ENCODE measurements at regions not wholly inside any gene's neighbourhood (a gene's known extent, or its start where the extent isn't known, plus 50 kb on each side); places are given as distances from the start of the nearest gene placed in this dataset.
A peak's percentile ranks its signal among the peaks of the same experiment; 100 is the strongest.
"Not testable (repeated sequence)": the region's sequence is repeated elsewhere in the genome, so short reads cannot be mapped to it uniquely, and the experiment has no call there.

DNA sequence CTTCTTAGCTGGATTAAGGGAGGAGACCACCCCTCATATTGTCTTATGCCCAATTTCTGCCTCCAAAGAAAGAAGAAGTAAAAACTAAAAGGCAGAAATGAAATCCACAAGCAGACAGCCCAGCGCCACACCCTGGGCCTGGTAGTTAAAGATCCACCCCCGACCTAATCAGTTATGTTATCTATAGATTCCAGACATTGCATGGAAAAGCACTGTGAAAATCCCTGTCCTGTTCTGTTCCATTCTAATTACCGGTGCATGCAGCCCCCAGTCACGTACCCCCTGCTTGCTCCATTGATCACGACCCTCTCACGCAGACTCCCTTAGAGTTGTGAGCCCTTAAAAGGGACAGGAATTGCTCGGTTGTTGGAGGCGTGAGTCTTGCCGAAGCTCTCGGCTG lies 85.7 kb upstream of the METAP2 start:
- not testable (repeated sequence) for H3K36me3 ChIP-seq (ENCODE audit: insufficient read depth, low read length); H3K27me3 ChIP-seq (ENCODE audit: control insufficient read depth, insufficient read depth, low read length); H3K9me3 ChIP-seq (replicated peaks; ENCODE audit: low read length); H3K4me3 ChIP-seq (ENCODE audit: low read length); H3K4me2 ChIP-seq (ENCODE audit: low read length); H3K9ac ChIP-seq (ENCODE audit: low read depth, low read length)
- peaks cover 22% of the 10 kb centered on the region for H3K4me1 ChIP-seq (ENCODE audit: control insufficient read depth, insufficient read depth, low read length)

DNA sequence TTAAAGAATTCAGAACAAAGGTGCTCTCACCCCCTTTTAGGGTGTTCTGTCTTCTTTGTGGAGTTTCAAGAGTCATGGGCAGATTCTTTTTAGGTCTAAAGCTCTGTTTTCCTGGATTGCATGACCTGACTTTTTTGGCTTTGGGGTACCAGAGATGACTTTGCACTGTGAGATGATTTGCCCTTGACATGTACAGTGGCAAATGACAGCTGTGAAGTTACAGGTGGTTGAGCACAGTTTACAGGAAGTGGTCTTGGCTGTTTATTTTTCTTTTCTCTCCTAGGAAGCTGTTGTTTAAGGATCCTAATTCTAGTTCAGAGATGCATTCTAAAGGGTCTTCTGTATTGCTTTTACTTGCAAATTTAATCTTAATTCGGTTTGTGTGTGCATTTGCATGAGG lies 83.8 kb upstream of the METAP2 start:
- Histone ChIP-seq H3K9ac (ENCODE audit: low read depth, low read length) (no peak overlapping the region), H3K4me3 (ENCODE audit: low read length) (no peak overlapping the region), H3K9me3 (replicated peaks; ENCODE audit: low read length) (no peaks in the 10 kb centered on the region), H3K36me3 (ENCODE audit: insufficient read depth, low read length) (no peaks in the 10 kb centered on the region), H3K4me2 (ENCODE audit: low read length) (no peak overlapping the region), H3K4me1 (ENCODE audit: control insufficient read depth, insufficient read depth, low read length) (peaks cover 7% of the 10 kb centered on the region), H3K27me3 (ENCODE audit: control insufficient read depth, insufficient read depth, low read length) (peaks cover 5% of the 10 kb centered on the region)

DNA sequence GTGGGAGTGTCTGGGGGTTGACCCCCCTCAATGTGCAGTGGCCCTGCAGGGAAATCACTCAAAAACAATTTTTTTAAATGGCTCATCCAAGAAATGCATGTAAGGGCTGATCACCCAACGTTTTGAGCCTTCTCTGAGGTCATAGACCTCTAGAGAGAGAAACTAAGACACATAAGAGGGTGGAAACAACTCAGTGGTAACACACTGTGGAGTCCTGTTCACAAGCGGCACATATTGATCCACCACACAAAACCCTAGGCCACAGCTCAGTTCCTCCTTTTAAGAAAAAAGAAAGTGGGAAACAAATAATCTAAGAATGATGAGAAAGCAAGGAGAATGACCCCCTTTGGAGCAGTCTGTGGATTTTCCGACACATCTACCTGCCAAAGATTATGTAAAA lies 83.0 kb upstream of the METAP2 start:
- H3K27me3 ChIP-seq (ENCODE audit: control insufficient read depth, insufficient read depth, low read length), result peaks cover 5% of the 10 kb centered on the region
- H3K4me1 ChIP-seq (ENCODE audit: control insufficient read depth, insufficient read depth, low read length), result no peaks in the 10 kb centered on the region
- no peak overlapping the region for H3K4me3 ChIP-seq (ENCODE audit: low read length)
- no peak overlapping the region for H3K9ac ChIP-seq (ENCODE audit: low read depth, low read length)
- no peaks in the 10 kb centered on the region for H3K9me3 ChIP-seq (replicated peaks; ENCODE audit: low read length)
- H3K4me2 ChIP-seq (ENCODE audit: low read length), result no peak overlapping the region
- H3K36me3 ChIP-seq (ENCODE audit: insufficient read depth, low read length), result no peaks in the 10 kb centered on the region

DNA sequence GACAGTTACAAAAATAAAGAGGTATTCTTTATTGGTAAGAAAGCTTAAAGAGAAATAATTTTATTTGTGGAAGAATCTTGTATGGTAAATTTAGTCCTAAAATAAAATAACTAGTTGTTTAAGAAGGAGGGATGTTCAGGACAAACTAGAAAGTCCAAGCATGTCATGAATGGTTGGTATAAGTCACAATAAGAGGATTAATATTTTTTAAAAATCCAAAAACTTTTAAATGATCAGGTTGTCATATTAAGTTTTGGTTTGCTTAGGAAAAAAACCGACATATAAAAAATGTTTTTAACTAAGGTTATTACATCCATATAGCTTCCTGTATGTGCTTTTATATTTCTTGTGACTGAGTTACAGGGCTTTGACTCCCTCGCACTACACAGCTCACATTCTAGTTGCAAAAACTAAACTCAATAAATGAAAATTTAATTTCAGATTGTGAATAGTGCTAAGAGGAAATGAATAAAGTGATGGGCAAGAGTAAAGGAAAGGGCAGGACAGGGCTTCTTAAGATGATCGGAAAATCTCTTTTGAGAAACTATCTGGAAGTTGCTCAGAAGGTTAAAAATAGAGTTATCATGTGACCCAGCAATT lies 80.7 kb upstream of the METAP2 start:
- no peak overlapping the region for H3K9ac ChIP-seq (ENCODE audit: low read depth, low read length)
- H3K4me3 ChIP-seq (ENCODE audit: low read length), result no peak overlapping the region
- no peaks in the 10 kb centered on the region for H3K9me3 ChIP-seq (replicated peaks; ENCODE audit: low read length)
- H3K4me2 ChIP-seq (ENCODE audit: low read length), result no peak overlapping the region
- no peaks in the 10 kb centered on the region for H3K36me3 ChIP-seq (ENCODE audit: insufficient read depth, low read length)
- peaks cover 9% of the 10 kb centered on the region for H3K27me3 ChIP-seq (ENCODE audit: control insufficient read depth, insufficient read depth, low read length)
- H3K4me1 ChIP-seq (ENCODE audit: control insufficient read depth, insufficient read depth, low read length), result peaks cover 10% of the 10 kb centered on the region

DNA sequence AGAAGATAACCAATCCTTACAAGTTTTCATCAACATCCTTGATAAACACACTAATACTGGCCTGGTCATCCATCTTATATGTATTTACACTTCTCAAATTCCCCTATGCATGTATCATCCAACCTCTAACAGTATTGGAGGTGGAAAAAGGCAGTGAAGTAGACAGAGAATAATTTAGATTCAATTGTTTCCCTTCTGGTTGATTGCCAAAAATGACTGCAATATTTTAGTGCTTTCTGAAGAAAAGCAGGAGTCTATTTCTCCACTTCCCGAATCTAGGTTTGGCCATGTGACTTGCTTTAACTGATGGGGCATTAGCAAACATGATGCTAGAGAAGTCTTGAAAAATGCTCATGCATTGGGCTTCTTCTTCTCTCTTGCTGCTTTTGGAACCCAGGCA lies 78.3 kb upstream of the METAP2 start:
- Histone ChIP-seq H3K9ac (ENCODE audit: low read depth, low read length) (no peak overlapping the region), H3K4me3 (ENCODE audit: low read length) (no peak overlapping the region), H3K27me3 (ENCODE audit: control insufficient read depth, insufficient read depth, low read length) (peaks cover 16% of the 10 kb centered on the region), H3K36me3 (ENCODE audit: insufficient read depth, low read length) (no peaks in the 10 kb centered on the region), H3K4me2 (ENCODE audit: low read length) (no peak overlapping the region), H3K9me3 (replicated peaks; ENCODE audit: low read length) (no peaks in the 10 kb centered on the region), H3K4me1 (ENCODE audit: control insufficient read depth, insufficient read depth, low read length) (peaks cover 10% of the 10 kb centered on the region)

DNA sequence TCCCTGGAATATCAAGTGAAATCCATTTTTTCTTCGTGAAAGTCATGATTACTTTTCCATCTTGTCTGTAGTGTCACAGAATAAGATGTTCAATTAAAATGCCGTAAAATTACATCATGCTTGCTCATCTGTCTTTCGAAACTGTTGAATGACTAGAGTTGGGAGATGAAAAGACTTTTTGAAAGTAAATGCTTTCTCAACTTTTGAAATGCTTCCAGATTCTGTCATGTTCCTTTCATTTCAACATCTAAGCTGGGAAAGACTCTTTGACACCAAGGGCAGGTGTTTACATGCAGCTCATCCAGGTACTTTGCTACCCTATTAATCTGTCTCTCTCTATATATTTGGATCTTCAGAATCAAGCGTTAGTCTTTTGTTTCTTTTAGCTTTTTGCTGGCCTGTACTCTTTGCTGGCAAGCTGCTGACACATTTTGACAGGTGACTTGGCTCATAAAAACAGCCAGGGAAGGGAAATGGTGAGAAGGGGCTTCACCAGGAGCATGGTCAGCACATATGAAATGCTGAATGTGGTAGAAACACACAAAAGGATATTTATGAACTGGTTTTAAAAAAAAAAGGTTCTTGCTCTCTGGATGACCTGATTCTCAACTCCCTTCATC lies 77.0 kb upstream of the METAP2 start:
- no peaks in the 10 kb centered on the region for H3K36me3 ChIP-seq (ENCODE audit: insufficient read depth, low read length)
- peak overlapping the region; percentile 2 for H3K4me2 ChIP-seq (ENCODE audit: low read length)
- H3K4me1 ChIP-seq (ENCODE audit: control insufficient read depth, insufficient read depth, low read length), result peaks cover 10% of the 10 kb centered on the region
- no peak overlapping the region for H3K4me3 ChIP-seq (ENCODE audit: low read length)
- peaks cover 23% of the 10 kb centered on the region for H3K27me3 ChIP-seq (ENCODE audit: control insufficient read depth, insufficient read depth, low read length)
- no peak overlapping the region for H3K9ac ChIP-seq (ENCODE audit: low read depth, low read length)
- no peaks in the 10 kb centered on the region for H3K9me3 ChIP-seq (replicated peaks; ENCODE audit: low read length)

DNA sequence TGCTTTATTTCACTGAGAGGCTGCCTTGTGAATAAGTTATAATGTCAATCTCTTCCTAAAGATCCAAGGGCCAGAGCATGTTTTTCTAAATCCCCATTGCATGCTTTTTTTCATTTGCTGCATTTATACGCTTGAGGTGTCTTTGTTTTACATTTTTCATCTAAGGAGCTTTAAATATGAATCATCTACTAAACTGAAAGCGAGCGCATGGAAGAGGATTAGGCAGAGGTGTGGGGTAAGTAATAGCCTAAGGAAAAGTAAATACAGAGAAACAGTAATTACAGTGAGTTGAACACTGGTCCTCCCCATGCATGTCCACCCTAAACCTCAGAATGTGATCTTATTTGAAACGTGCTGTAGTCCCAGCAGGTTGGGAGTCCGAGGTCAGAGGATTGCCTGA lies 76.4 kb upstream of the METAP2 start:
- peaks cover 29% of the 10 kb centered on the region for H3K27me3 ChIP-seq (ENCODE audit: control insufficient read depth, insufficient read depth, low read length)
- no peak overlapping the region for H3K4me2 ChIP-seq (ENCODE audit: low read length)
- peaks cover 10% of the 10 kb centered on the region for H3K4me1 ChIP-seq (ENCODE audit: control insufficient read depth, insufficient read depth, low read length)
- no peak overlapping the region for H3K4me3 ChIP-seq (ENCODE audit: low read length)
- H3K36me3 ChIP-seq (ENCODE audit: insufficient read depth, low read length), result no peaks in the 10 kb centered on the region
- H3K9me3 ChIP-seq (replicated peaks; ENCODE audit: low read length), result no peaks in the 10 kb centered on the region
- no peak overlapping the region for H3K9ac ChIP-seq (ENCODE audit: low read depth, low read length)

DNA sequence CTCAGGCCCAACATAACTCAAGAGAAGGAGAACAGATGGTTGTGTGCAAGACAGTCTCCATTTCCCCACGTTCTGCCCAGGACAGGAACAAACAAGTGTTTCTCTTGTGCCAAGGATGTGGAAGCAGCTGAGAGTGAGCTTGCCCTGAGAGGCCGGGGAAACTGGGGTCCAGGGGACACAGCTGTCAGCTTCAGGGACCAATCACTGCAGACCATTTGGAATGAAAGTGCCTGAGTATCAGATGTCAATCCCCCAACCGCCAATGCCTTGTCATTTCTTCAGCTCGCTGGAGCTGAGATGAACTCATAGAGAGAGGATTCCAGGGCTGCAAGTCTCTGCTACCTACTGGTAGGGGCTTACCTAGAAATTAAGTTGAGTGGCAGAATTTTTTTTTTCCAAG lies 71.9 kb upstream of the METAP2 start:
- Histone ChIP-seq H3K36me3 (ENCODE audit: insufficient read depth, low read length) (no peaks in the 10 kb centered on the region), H3K9me3 (replicated peaks; ENCODE audit: low read length) (no peaks in the 10 kb centered on the region), H3K4me3 (ENCODE audit: low read length) (no peak overlapping the region), H3K4me2 (ENCODE audit: low read length) (no peak overlapping the region), H3K27me3 (ENCODE audit: control insufficient read depth, insufficient read depth, low read length) (peaks cover 55% of the 10 kb centered on the region), H3K4me1 (ENCODE audit: control insufficient read depth, insufficient read depth, low read length) (peaks cover 3% of the 10 kb centered on the region), H3K9ac (ENCODE audit: low read depth, low read length) (no peak overlapping the region)

DNA sequence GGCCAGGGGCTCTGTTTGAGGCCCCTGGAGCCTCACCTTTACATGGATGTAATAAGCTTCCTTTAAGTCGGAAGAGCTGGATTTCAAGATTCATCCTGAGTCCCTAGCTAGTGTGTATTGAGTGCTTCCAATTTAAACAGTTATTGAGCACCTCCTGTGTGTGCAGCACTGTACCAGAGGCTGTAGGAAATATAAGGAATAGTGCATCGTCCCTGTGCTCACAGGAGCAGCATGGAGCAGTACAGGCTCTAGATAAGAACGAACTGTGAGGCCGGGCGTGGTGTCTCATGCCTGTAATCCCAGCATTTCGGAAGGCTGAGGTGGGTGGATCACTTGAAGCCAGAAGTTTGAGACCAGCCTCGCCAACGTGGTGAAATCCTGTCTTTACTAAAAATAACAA lies 65.8 kb upstream of the METAP2 start:
- Histone ChIP-seq H3K9me3 (replicated peaks; ENCODE audit: low read length) (no peaks in the 10 kb centered on the region), H3K27me3 (ENCODE audit: control insufficient read depth, insufficient read depth, low read length) (peaks cover 52% of the 10 kb centered on the region), H3K9ac (ENCODE audit: low read depth, low read length) (no peak overlapping the region), H3K36me3 (ENCODE audit: insufficient read depth, low read length) (no peaks in the 10 kb centered on the region), H3K4me2 (ENCODE audit: low read length) (no peak overlapping the region), H3K4me1 (ENCODE audit: control insufficient read depth, insufficient read depth, low read length) (peaks cover 9% of the 10 kb centered on the region), H3K4me3 (ENCODE audit: low read length) (no peak overlapping the region)

DNA sequence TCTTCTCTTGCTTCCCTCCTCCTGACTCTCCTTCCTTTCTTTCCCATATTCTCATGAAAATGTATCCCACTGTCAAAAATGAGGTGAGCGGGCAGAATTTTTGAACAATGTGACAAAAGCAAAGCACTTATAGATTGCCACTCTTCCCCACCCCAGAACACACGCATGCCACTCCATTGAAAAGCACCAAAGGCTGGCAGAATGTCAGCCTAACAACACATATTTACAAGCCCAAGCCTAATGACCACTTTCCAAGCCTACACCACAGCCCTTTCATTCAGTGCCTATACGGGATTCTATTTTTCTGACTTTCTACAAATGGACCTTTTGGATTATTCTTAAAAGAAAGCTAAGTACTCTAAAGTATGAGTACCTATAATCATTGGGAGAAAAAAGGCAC lies 62.9 kb upstream of the METAP2 start:
- Histone ChIP-seq H3K4me3 (ENCODE audit: low read length) (no peak overlapping the region), H3K4me2 (ENCODE audit: low read length) (no peak overlapping the region), H3K9me3 (replicated peaks; ENCODE audit: low read length) (no peaks in the 10 kb centered on the region), H3K4me1 (ENCODE audit: control insufficient read depth, insufficient read depth, low read length) (peaks cover 19% of the 10 kb centered on the region), H3K36me3 (ENCODE audit: insufficient read depth, low read length) (no peaks in the 10 kb centered on the region), H3K9ac (ENCODE audit: low read depth, low read length) (no peak overlapping the region), H3K27me3 (ENCODE audit: control insufficient read depth, insufficient read depth, low read length) (peaks cover 41% of the 10 kb centered on the region)

DNA sequence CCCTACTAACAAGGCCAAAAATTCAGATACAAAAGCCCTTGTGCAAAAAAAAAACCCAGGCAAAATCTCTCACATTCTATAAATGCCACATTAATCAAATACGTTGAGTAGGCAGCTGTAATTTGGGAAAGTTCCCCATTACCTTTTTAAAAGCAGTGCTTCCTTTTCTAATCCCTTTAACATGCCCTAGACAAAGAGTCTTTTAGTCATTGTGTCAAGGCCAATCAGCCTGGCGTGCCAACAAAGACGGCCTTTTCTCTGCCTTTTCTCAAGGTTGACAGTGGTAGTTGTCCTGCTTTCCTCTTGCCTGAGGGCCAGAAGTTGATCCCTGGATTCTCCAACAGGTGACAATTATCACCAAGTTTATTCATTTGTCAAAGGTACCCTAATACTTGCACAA lies 62.5 kb upstream of the METAP2 start:
- no peak overlapping the region for H3K9ac ChIP-seq (ENCODE audit: low read depth, low read length)
- no peak overlapping the region for H3K4me2 ChIP-seq (ENCODE audit: low read length)
- H3K9me3 ChIP-seq (replicated peaks; ENCODE audit: low read length), result no peaks in the 10 kb centered on the region
- H3K4me1 ChIP-seq (ENCODE audit: control insufficient read depth, insufficient read depth, low read length), result peaks cover 19% of the 10 kb centered on the region
- H3K27me3 ChIP-seq (ENCODE audit: control insufficient read depth, insufficient read depth, low read length), result peaks cover 39% of the 10 kb centered on the region
- no peaks in the 10 kb centered on the region for H3K36me3 ChIP-seq (ENCODE audit: insufficient read depth, low read length)
- no peak overlapping the region for H3K4me3 ChIP-seq (ENCODE audit: low read length)

All from skeletal muscle satellite cell (primary cell).